H1 (cell line): ENCODE measurements at regions not wholly inside any gene's neighbourhood (a gene's known extent, or its start where the extent isn't known, plus 50 kb on each side); places are given as distances from the start of the nearest gene placed in this dataset.
A peak's percentile ranks its signal among the peaks of the same experiment; 100 is the strongest.

Experiments used
- CTCF ChIA-PET: fragments of 300-600 bp; sonication (Branson Sonifier 250); formaldehyde crosslinking; loops from one replicate; lab custom pipeline; 2021; ENCODE audit not compliant: partially characterized antibody; lab: Charles Lee
- POLR2A ChIA-PET: fragments of 300-600 bp; sonication (Branson Sonifier 250); formaldehyde crosslinking; loops from one replicate; lab custom pipeline; 2021; ENCODE audit warnings: inconsistent platforms; ENCODE audit not compliant: partially characterized antibody; lab: Charles Lee
- DNase-seq, 2 experiments: peaks; one replicate each; pipeline versions ENCODE4 v3.0.0 to v3.0.0-alpha.2; 2010 to 2022; ENCODE audit warnings: low spot score in 2 of 2, low read depth in 1 of 2, mixed read lengths in 1 of 2
- FAIRE-seq: peaks from 2 replicates; lab custom pipeline; 2011; peaks lifted over from hg19 to GRCh38; lab: Jason Lieb, UNC
- H2AFZ ChIP-seq: 2 replicates; pipeline ENCODE4 v1.8.1; 2012; ENCODE audit warnings: low read length, inconsistent platforms
- H2AK5ac ChIP-seq: 2 replicates; pipeline ENCODE4 v1.6.1; 2013; ENCODE audit warnings: low read depth, low read length
- H2BK120ac ChIP-seq: replicated peaks from 2 replicates; pipeline ENCODE3; 2013; ENCODE audit warnings: low read depth, low read length, inconsistent platforms
- H2BK12ac ChIP-seq: 2 replicates; pipeline ENCODE4 v1.6.1; 2013; ENCODE audit warnings: low read depth, low read length
- H2BK15ac ChIP-seq: 2 replicates; pipeline ENCODE4 v1.6.1; 2013; ENCODE audit warnings: low read length
- H2BK20ac ChIP-seq: 2 replicates; pipeline ENCODE4 v1.6.1; 2013; ENCODE audit warnings: low read length
- H2BK5ac ChIP-seq: 2 replicates; pipeline ENCODE4 v1.6.1; 2013; ENCODE audit warnings: low read depth, low read length
- H3K14ac ChIP-seq: 2 replicates; pipeline ENCODE4 v1.6.1; 2013; ENCODE audit warnings: inconsistent platforms; ENCODE audit not compliant: insufficient read length
- H3K18ac ChIP-seq: 2 replicates; pipeline ENCODE4 v1.6.1; 2013; ENCODE audit warnings: low read length; ENCODE audit errors: extremely low read depth
- H3K23ac ChIP-seq: 2 replicates; pipeline ENCODE4 v1.6.1; 2013; ENCODE audit warnings: inconsistent platforms; ENCODE audit not compliant: insufficient read length
- H3K23me2 ChIP-seq: 2 replicates; pipeline ENCODE4 v1.6.1; 2013; ENCODE audit warnings: low read depth, low read length
- H3K27ac ChIP-seq: 2 replicates; pipeline ENCODE4 v1.6.1; 2011; ENCODE audit warnings: low read depth, low read length, inconsistent platforms
- H3K27me3 ChIP-seq, 4 experiments: replicated peaks in 1 of 4; 1 replicate in 1 of 4; 2 replicates in 3 of 4; pipeline versions ENCODE4 v1.6.1 to v1.8.1; 2011 to 2013; ENCODE audit warnings: low read length in 3 of 4, mild to moderate bottlenecking in 3 of 4, inconsistent platforms in 2 of 4, mixed read lengths in 2 of 4, moderate library complexity in 1 of 4; ENCODE audit not compliant: control insufficient read depth in 3 of 4, insufficient read depth in 3 of 4; ENCODE audit errors: extremely low read depth in 1 of 4
- H3K36me3 ChIP-seq, 4 experiments: 2 replicates each; pipeline versions ENCODE4 v1.6.1 to v1.8.1; 2011 to 2013; ENCODE audit warnings: mild to moderate bottlenecking in 4 of 4, low read length in 3 of 4, moderate library complexity in 2 of 4, control low read depth in 1 of 4, inconsistent platforms in 1 of 4; ENCODE audit not compliant: insufficient read depth in 4 of 4, control insufficient read depth in 2 of 4
- H3K4ac ChIP-seq: replicated peaks from 2 replicates; pipeline ENCODE3; 2013; ENCODE audit warnings: low read length, low read depth, mixed read lengths, inconsistent platforms; ENCODE audit not compliant: insufficient read length
- H3K4me1 ChIP-seq, 4 experiments: replicated peaks in 1 of 4; 1 replicate in 1 of 4; 2 replicates in 3 of 4; pipeline versions ENCODE4 v1.6.1 to v1.8.1; 2011 to 2013; ENCODE audit warnings: low read length in 3 of 4, inconsistent platforms in 2 of 4, mixed read lengths in 1 of 4; ENCODE audit not compliant: insufficient read depth in 4 of 4, control insufficient read depth in 3 of 4
- H3K4me2 ChIP-seq, 2 experiments: 2 replicates each; pipeline versions ENCODE4 v1.6.1 to v1.8.1; 2011 to 2013; ENCODE audit warnings: low read depth in 2 of 2, low read length in 2 of 2, control low read depth in 1 of 2, inconsistent platforms in 1 of 2, mild to moderate bottlenecking in 1 of 2; ENCODE audit not compliant: insufficient read depth in 1 of 2
- H3K4me3 ChIP-seq, 4 experiments: fragments of 200-600, 300-600 bp in 1 of 4; sonication (generic), shearing (Covaris generic), sonication (Bioruptor Twin) in 1 of 4; 2 replicates each; pipeline versions ENCODE4 v1.5.1 to v1.8.1; 2011 to 2016; ENCODE audit warnings: low read length in 4 of 4, low read depth in 3 of 4, control low read depth in 2 of 4, inconsistent platforms in 2 of 4, mild to moderate bottlenecking in 2 of 4, mixed read lengths in 1 of 4, moderate library complexity in 1 of 4; ENCODE audit not compliant: insufficient read depth in 2 of 4; ENCODE audit errors: extremely low read depth in 1 of 4
- H3K56ac ChIP-seq: replicated peaks from 2 replicates; pipeline ENCODE3; 2013; ENCODE audit warnings: low read depth, mild to moderate bottlenecking, mixed read lengths, low read length, inconsistent platforms; ENCODE audit not compliant: insufficient read length
- H3K79me1 ChIP-seq: 2 replicates; pipeline ENCODE4 v1.6.1; 2013; ENCODE audit warnings: low read depth, low read length, control low read depth
- H3K79me2 ChIP-seq, 2 experiments: 2 replicates each; pipeline versions ENCODE4 v1.6.1 to v1.8.1; 2012 to 2013; ENCODE audit warnings: low read length in 2 of 2, mild to moderate bottlenecking in 2 of 2, inconsistent platforms in 1 of 2; ENCODE audit not compliant: insufficient read depth in 2 of 2, control insufficient read depth in 1 of 2
- H3K9ac ChIP-seq, 4 experiments: replicated peaks in 1 of 4; 1 replicate in 1 of 4; 2 replicates in 3 of 4; pipeline versions ENCODE4 v1.6.1 to v1.8.1; 2011 to 2013; ENCODE audit warnings: low read depth in 3 of 4, low read length in 3 of 4, control low read depth in 2 of 4, mild to moderate bottlenecking in 2 of 4, moderate library complexity in 2 of 4, inconsistent platforms in 1 of 4; ENCODE audit errors: extremely low read depth in 1 of 4
- H3K9me3 ChIP-seq, 2 experiments: 2 replicates each; pipeline versions ENCODE4 v1.6.1 to v1.8.1; 2012 to 2013; ENCODE audit warnings: mild to moderate bottlenecking in 2 of 2, moderate library complexity in 2 of 2, control low read depth in 1 of 2, inconsistent platforms in 1 of 2, low read depth in 1 of 2, low read length in 1 of 2, mixed read lengths in 1 of 2; ENCODE audit not compliant: insufficient read depth in 2 of 2
- H4K20me1 ChIP-seq, 2 experiments: replicated peaks in 1 of 2; 2 replicates each; pipeline versions ENCODE3 to v1.8.1; 2011 to 2013; ENCODE audit warnings: inconsistent platforms in 2 of 2, low read length in 2 of 2, mild to moderate bottlenecking in 1 of 2; ENCODE audit not compliant: insufficient read depth in 2 of 2, control insufficient read depth in 1 of 2
- H4K5ac ChIP-seq: 2 replicates; pipeline ENCODE4 v1.6.1; 2013; ENCODE audit warnings: low read length, low read depth, mixed read lengths, inconsistent platforms; ENCODE audit not compliant: insufficient read length
- H4K8ac ChIP-seq: 2 replicates; pipeline ENCODE4 v1.8.0; 2013; ENCODE audit warnings: mild to moderate bottlenecking, moderate library complexity, low read length, inconsistent platforms; ENCODE audit not compliant: insufficient read depth; ENCODE audit errors: extremely low read depth
- H4K91ac ChIP-seq: replicated peaks from 2 replicates; pipeline ENCODE3; 2013; ENCODE audit warnings: low read length, mixed read lengths, inconsistent platforms; ENCODE audit not compliant: insufficient read length
- MAFK ChIP-seq: IDR thresholded peaks from 2 replicates; pipeline ENCODE4 v1.6.1; 2012; ENCODE audit warnings: low read depth, mild to moderate bottlenecking, improper control_type of control experiment, low read length
- WGBS, 2 experiments: shearing (Covaris generic) in 1 of 2; methylation state at CpG; one replicate each; pipeline versions ENCODE4 v1.1.6 to v1.1.7; 2013 to 2015; ENCODE audit warnings: low lambda C conversion rate in 2 of 2, mixed read lengths in 2 of 2, inconsistent platforms in 1 of 2, low coverage in 1 of 2, missing lambda C conversion rate in 1 of 2; ENCODE audit not compliant: insufficient replicate concordance in 2 of 2, insufficient coverage in 1 of 2, insufficient read length in 1 of 2; ENCODE audit errors: extremely low coverage in 1 of 2, missing lambda C conversion rate in 1 of 2; 5-methylcytosine and 5-hydroxymethylcytosine counted together

- TF ChIP-seq MAFK, result no peak
These were observed 198.1 kb upstream of the NFE2L3 start for GRCh38 chr7:25953859-25954258.

More at GRCh38 chr7:25953859-25954258, 198.1 kb upstream of the NFE2L3 start:
- Histone ChIP-seq H3K9me3 (peaks cover 4 to 11% of the 10 kb centered on the region in 2 experiments; a peak in 3 of 4 replicates), H2AFZ (no peak overlapping the region), H2AK5ac (0 out of 2 replicates have a peak overlapping the region, but pooled peaks have one; percentile 28), H3K14ac (no peak overlapping the region), H2BK120ac (peak overlapping the region; percentile 93), H3K4me1 (peaks cover 5 to 19% (median 15%) of the 10 kb centered on the region in 4 experiments), H2BK5ac (peak overlapping the region; percentile 54; the same call in 1 of the 2 replicates), H2BK20ac (0 out of 2 replicates have a peak overlapping the region, but pooled peaks have one; percentile 35), H3K79me1 (peaks cover 2% of the 10 kb centered on the region; the same call in 1 of the 2 replicates), H3K9ac (no peak overlapping the region), H3K27me3 (no peaks in the 10 kb centered on the region), H3K56ac (no peak overlapping the region), H2BK12ac (peak overlapping the region; percentile 22; the same call in 1 of the 2 replicates), H3K18ac (no peak overlapping the region), H3K27ac (peak overlapping the region; percentile 49; the same call in 1 of the 2 replicates), H3K23ac (no peak overlapping the region), H3K36me3 (no peaks in the 10 kb centered on the region; a peak in 1 of 8 replicates), H4K20me1 (peaks cover 2% of the 10 kb centered on the region in 2 experiments), H3K4me2 (no peak overlapping the region), H3K79me2 (peaks cover 0 to 13% of the 10 kb centered on the region in 2 experiments; a peak in 2 of 4 replicates), H4K5ac (no peak overlapping the region), H3K23me2 (peaks cover 4% of the 10 kb centered on the region), H4K8ac (no peak overlapping the region), H3K4me3 (no peak overlapping the region), H2BK15ac (no peak overlapping the region), H4K91ac (peak overlapping the region; percentile 48), H3K4ac (no peak overlapping the region)
- no peak for DNase-seq
- 92% methylated on average over 1 of the region's 1 CpG; no CpG with 5 or more reads in 1 of the 2 experiments for WGBS, 2 experiments
- ChIA-PET POLR2A (interaction anchor here (1.1 kb wide), 1 partner anchor 247 kb away, joined by 4 read pairs; the partner anchor contains the start of gene CBX3), CTCF (no interaction called here)
- FAIRE-seq, result peak; percentile 7
